ENCODE measurements at regions not wholly inside any gene's neighbourhood (a gene's known extent, or its start where the extent isn't known, plus 50 kb on each side); places are given as distances from the start of the nearest gene placed in this dataset.

- TF ChIP-seq EZH2 (IDR thresholded peaks at IDR 0.05) (no peak), POLR2AphosphoS5 (IDR thresholded peaks at IDR 0.05; ENCODE audit: borderline replicate concordance, low read depth, low read length) (no peak), FOXP2 (optimal IDR thresholded peaks at IDR 0.05; ENCODE audit: control extremely low read depth, extremely low read length, insufficient read depth) (no peak)
Observed at GRCh38 chr12:67427336-67427735, 158.2 kb downstream of the CAND1 start.

All from SK-N-MC (cell line).